Spinal cord (tissue), 9 donors: ENCODE measurements at regions not wholly inside any gene's neighbourhood (a gene's known extent, or its start where the extent isn't known, plus 50 kb on each side); places are given as distances from the start of the nearest gene placed in this dataset.
"Not testable (repeated sequence)": the region's sequence is repeated elsewhere in the genome, so short reads cannot be mapped to it uniquely, and the experiment has no call there.

Experiments
- DNase-seq, 6 donors: peaks; one replicate each; pipeline versions ENCODE4 v3.0.0 to v3.0.0-alpha.2; 2013 to 2015; ENCODE audit warnings: low spot score in 6 of 6, low read depth in 4 of 6
- H3K27ac ChIP-seq: one replicate; pipeline ENCODE4 v1.5.1; 2013; ENCODE audit warnings: low read depth, low read length, control low read depth
- H3K27me3 ChIP-seq: one replicate; pipeline ENCODE4 v1.6.1; 2013; ENCODE audit warnings: low read length; ENCODE audit not compliant: control insufficient read depth, insufficient read depth
- H3K36me3 ChIP-seq: one replicate; pipeline ENCODE4 v1.6.1; 2013; ENCODE audit warnings: low read length; ENCODE audit not compliant: control insufficient read depth, insufficient read depth
- H3K4me1 ChIP-seq: one replicate; pipeline ENCODE4 v1.6.1; 2013; ENCODE audit warnings: low read length; ENCODE audit not compliant: control insufficient read depth, insufficient read depth
- H3K4me3 ChIP-seq: one replicate; pipeline ENCODE4 v1.5.1; 2013; ENCODE audit warnings: low read depth, low read length, control low read depth
- H3K9me3 ChIP-seq: one replicate; pipeline ENCODE4 v1.6.1; 2013; ENCODE audit warnings: low read length; ENCODE audit not compliant: control insufficient read depth, insufficient read depth
- WGBS: methylation state at CpG from one replicate; pipeline ENCODE4 v1.1.5; 2013; ENCODE audit warnings: missing lambda C conversion rate; ENCODE audit not compliant: insufficient coverage; 5-methylcytosine and 5-hydroxymethylcytosine counted together
- donor health status: healthy.

- no peak for DNase-seq
- WGBS, result 29% methylated on average over 1 of the region's 7 CpGs
Observed at GRCh38 chr5:130871346-130872086, 293.5 kb downstream of the HINT1 start.

GRCh38 chr5:130870691-130871090 lies 294.4 kb downstream of the HINT1 start:
- Histone ChIP-seq H3K4me1 (no peaks in the 10 kb centered on the region), H3K27ac (no peak overlapping the region), H3K27me3 (no peaks in the 10 kb centered on the region), H3K4me3 (no peak overlapping the region), H3K9me3 (no peaks in the 10 kb centered on the region), H3K36me3 (no peaks in the 10 kb centered on the region)
- WGBS, result 43% methylated on average over 1 of the region's 2 CpGs
- no peak for DNase-seq

More at GRCh38 chr5:130871346-130872086, 293.5 kb downstream of the HINT1 start:
- Histone ChIP-seq H3K27me3 (no peaks in the 10 kb centered on the region), H3K9me3 (no peaks in the 10 kb centered on the region), H3K4me1 (no peaks in the 10 kb centered on the region), H3K27ac (no peak overlapping the region), H3K36me3 (no peaks in the 10 kb centered on the region), H3K4me3 (no peak overlapping the region)

- no CpG with 5 or more reads among the region's 1 CpG for WGBS
- H3K4me1 ChIP-seq, result no peaks in the 10 kb centered on the region
Observed at GRCh38 chr5:130868186-130868840, 296.7 kb downstream of the HINT1 start.

DNA sequence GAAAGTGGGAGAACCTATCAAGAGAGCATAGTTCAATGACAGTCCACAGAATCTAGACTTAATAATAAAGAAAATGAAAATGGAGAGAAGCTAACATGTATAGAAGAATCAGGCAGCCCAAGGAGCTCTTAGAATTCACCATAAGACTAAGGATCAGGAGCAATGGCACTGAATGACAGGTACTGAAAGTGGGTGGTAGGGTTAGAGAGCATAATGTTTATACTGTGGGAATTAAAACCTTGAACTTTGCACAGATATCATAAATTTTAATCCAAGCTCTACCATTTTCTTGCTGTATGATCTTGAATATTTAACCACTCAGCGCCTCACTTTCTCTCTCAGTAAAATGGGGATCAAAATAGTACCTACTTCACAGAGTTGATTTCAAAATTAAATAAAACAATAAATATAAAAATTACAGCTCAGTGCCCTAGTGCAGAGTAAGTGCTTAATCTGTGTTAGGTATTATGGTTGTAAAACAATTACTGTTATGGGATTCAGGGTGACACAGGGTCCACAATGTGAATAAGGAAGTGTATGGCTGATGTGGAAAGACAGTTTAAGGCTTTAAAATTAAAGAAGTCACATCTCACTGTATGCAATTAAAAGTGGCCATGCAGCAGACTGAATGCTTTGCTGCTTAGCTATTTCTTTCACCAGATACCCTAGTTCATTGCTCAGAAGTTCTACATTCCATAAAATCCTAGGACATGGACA lies 319.8 kb downstream of the HINT1 start:
- H3K4me1 ChIP-seq, result no peaks in the 10 kb centered on the region
- H3K9me3 ChIP-seq, result no peaks in the 10 kb centered on the region
- no peak for DNase-seq
- H3K36me3 ChIP-seq, result no peaks in the 10 kb centered on the region
- H3K27me3 ChIP-seq, result no peaks in the 10 kb centered on the region
- WGBS, result no CpG with 5 or more reads among the region's 1 CpG
- no peak overlapping the region for H3K27ac ChIP-seq
- no peak overlapping the region for H3K4me3 ChIP-seq

More at GRCh38 chr5:130868186-130868840, 296.7 kb downstream of the HINT1 start:
- no peak overlapping the region for H3K4me3 ChIP-seq
- no peaks in the 10 kb centered on the region for H3K36me3 ChIP-seq
- no peak for DNase-seq
- no peaks in the 10 kb centered on the region for H3K27me3 ChIP-seq
- H3K27ac ChIP-seq, result peak overlapping the region; percentile 15
- peaks cover 2% of the 10 kb centered on the region for H3K9me3 ChIP-seq

DNA sequence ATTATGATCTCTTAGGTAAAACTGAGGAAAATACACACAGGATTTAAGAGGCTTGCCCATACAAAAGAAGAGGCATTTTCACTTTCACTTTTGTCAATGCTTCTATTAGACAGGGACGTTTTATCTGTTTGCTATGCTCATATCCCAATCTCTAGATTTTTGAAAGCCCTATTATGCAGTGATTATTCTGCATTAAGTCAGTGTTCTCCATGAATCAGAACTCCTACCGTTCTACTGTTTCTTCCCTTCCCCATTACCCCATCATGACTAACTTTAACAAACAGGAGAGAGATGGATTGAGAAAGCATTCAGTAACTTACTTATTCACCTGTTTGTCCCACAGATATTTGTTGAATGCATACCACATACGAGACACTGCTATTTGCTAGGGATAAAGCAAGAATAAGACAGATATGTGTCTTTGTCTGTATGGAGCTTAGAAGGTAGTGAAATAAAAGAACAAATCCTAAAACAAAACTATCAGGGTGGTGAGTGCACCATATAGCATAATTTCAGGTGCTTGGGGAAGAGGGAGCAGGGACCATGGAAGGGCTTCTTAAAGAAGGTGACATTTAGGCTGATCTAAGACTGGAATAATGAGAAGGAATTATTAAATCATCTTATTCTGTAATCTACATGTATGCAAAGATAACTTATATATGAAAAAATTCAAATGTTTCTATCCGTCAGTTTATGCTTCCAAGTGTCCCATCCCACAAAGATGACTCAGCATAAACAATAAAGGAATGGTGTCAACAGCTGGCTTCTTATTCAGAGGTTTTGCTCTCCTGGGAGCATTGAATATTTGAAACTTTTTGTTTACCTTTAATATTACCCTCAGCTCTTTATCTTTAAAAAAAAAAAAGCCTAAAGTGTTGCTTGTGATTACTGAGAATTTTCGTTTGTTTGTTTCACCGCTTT lies 328.1 kb downstream of the HINT1 start:
- 100% methylated on average over 1 of the region's 6 CpGs for WGBS
- H3K4me3 ChIP-seq, result peak overlapping the region; percentile 0

GRCh38 chr5:130817598-130818384 lies 347.3 kb downstream of the HINT1 start:
- H3K27ac ChIP-seq, H3K9me3 ChIP-seq, DNase-seq, H3K4me1 ChIP-seq, H3K4me3 ChIP-seq, H3K27me3 ChIP-seq, H3K36me3 ChIP-seq: not testable (repeated sequence)
- WGBS, result 91% methylated on average over 15 of the region's 28 CpGs

More for the DNA sequence above, 328.1 kb downstream of the HINT1 start:
- Histone ChIP-seq H3K4me1 (no peaks in the 10 kb centered on the region), H3K36me3 (no peaks in the 10 kb centered on the region), H3K9me3 (no peaks in the 10 kb centered on the region), H3K27me3 (no peaks in the 10 kb centered on the region), H3K27ac (no peak overlapping the region)
- DNase-seq, result no peak

GRCh38 chr5:130815246-130815645 lies 349.8 kb downstream of the HINT1 start:
- H3K27ac ChIP-seq, result no peak overlapping the region
- no peaks in the 10 kb centered on the region for H3K27me3 ChIP-seq
- no peak for DNase-seq
- no peak overlapping the region for H3K4me3 ChIP-seq
- no peaks in the 10 kb centered on the region for H3K9me3 ChIP-seq
- no peaks in the 10 kb centered on the region for H3K36me3 ChIP-seq
- no peaks in the 10 kb centered on the region for H3K4me1 ChIP-seq

DNA sequence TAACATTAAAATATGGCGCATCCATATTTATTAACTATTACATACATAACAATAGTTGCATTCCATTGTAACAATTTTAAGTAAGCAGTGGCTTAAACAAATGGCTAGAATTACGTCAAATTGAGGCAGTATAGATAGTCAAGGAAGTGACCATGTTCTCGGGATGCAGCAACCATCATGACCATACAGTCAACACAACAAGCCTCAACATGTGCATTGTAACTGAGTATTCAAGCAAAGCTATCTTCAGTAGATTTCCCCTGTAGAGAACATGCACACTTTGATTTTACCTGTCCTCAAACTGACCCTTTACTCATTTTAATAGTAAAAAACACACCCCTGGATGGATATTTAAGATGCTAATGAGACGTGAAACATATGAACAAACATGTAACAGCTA lies 356.4 kb downstream of the HINT1 start:
- WGBS, result 92% methylated on average over 2 of the region's 4 CpGs
- no peaks in the 10 kb centered on the region for H3K9me3 ChIP-seq
- H3K27ac ChIP-seq, result no peak overlapping the region
- no peaks in the 10 kb centered on the region for H3K27me3 ChIP-seq
- no peak overlapping the region for H3K4me3 ChIP-seq
- no peaks in the 10 kb centered on the region for H3K4me1 ChIP-seq
- no peak for DNase-seq
- no peaks in the 10 kb centered on the region for H3K36me3 ChIP-seq
